ENCODE measurements at regions not wholly inside any gene's neighbourhood (a gene's known extent, or its start where the extent isn't known, plus 50 kb on each side); places are given as distances from the start of the nearest gene placed in this dataset.

DNA sequence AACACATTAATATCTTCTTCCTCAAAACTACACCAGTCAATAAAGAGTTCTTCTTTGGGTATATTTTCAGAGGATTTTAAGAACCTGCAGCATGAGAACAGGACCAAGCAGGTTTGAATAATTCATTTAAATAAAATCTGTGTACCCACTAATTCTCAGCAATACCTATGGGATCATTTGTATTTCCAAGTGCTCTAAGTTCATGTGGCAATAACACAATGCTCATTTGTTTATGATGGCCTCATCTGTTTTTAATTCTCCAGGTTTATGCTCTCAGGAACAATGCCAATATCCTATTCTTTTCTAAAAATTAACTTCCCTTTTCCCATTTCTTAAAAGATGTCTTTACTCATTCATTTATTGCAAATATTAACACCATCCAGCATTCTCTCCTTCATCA is 264.7 kb downstream of the METTL4 start:
- H3K4me3 ChIP-seq (ENCODE audit: low read depth in 1 of 2, low read length in 1 of 2) = no peak overlapping the region
- no peaks in the 10 kb centered on the region for H3K36me3 ChIP-seq
- no peaks in the 10 kb centered on the region for H3K4me1 ChIP-seq (ENCODE audit: control insufficient read depth in 1 of 2, insufficient read depth in 1 of 2, low read depth in 1 of 2, low read length in 1 of 2)
- no peak overlapping the region for H3K27ac ChIP-seq
- no peaks in the 10 kb centered on the region for H3K9me3 ChIP-seq
- TF ChIP-seq, protein P1, sequence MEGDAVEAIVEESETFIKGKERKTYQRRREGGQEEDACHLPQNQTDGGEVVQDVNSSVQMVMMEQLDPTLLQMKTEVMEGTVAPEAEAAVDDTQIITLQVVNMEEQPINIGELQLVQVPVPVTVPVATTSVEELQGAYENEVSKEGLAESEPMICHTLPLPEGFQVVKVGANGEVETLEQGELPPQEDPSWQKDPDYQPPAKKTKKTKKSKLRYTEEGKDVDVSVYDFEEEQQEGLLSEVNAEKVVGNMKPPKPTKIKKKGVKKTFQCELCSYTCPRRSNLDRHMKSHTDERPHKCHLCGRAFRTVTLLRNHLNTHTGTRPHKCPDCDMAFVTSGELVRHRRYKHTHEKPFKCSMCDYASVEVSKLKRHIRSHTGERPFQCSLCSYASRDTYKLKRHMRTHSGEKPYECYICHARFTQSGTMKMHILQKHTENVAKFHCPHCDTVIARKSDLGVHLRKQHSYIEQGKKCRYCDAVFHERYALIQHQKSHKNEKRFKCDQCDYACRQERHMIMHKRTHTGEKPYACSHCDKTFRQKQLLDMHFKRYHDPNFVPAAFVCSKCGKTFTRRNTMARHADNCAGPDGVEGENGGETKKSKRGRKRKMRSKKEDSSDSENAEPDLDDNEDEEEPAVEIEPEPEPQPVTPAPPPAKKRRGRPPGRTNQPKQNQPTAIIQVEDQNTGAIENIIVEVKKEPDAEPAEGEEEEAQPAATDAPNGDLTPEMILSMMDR (IDR thresholded peaks at IDR 0.05) = no peak
- H3K27me3 ChIP-seq = peaks cover 28% of the 10 kb centered on the region

DNA sequence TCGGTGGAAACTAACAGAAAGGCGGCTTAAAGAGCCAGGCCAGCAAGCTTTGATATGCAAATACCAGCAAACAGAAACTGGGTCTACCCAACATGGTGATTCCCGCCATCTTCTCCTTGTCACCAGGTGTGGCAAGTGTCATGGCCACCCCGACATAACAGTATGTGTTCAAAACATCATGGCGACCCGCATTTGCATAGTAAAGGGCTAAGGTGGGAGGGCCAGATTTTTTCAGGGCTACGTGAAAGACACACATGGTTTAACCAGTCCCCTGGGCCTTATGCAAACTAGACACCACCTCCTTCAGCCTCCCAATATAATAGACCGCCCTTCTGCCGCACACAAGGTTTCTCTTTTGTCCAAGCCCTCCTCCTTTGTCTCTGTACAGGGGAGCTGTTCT is 260.4 kb downstream of the METTL4 start:
- Histone ChIP-seq H3K36me3 (no peaks in the 10 kb centered on the region), H3K27me3 (peaks cover 15% of the 10 kb centered on the region), H3K4me3 (ENCODE audit: low read depth in 1 of 2, low read length in 1 of 2) (no peak overlapping the region), H3K9me3 (no peaks in the 10 kb centered on the region), H3K4me1 (ENCODE audit: control insufficient read depth in 1 of 2, insufficient read depth in 1 of 2, low read depth in 1 of 2, low read length in 1 of 2) (no peaks in the 10 kb centered on the region), H3K27ac (no peak overlapping the region)
- TF ChIP-seq, protein P1 (IDR thresholded peaks at IDR 0.05) = no peak

DNA sequence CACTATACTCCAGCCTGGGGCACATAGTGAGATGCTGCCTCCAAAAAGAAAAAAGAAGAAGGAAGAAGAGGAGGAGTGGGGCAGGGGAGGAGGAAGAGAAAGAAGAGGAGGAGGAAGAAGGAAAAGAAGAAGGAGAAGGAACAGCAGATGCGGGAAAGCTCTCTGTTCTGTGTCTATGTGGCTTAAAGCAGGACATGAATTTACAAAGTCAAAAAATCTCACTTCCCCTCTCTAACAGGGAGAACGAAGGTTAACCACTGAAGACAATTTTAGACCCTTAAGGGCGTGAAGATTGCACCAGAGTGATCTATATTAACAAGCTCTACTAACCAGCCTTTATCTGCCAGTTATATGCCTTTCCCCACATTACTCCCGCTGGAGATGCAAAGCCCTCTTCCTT is 258.9 kb downstream of the METTL4 start:
- no peaks in the 10 kb centered on the region for H3K36me3 ChIP-seq
- no peak overlapping the region for H3K4me3 ChIP-seq (ENCODE audit: low read depth in 1 of 2, low read length in 1 of 2)
- H3K4me1 ChIP-seq (ENCODE audit: control insufficient read depth in 1 of 2, insufficient read depth in 1 of 2, low read depth in 1 of 2, low read length in 1 of 2) = no peaks in the 10 kb centered on the region
- no peak overlapping the region for H3K27ac ChIP-seq
- no peaks in the 10 kb centered on the region for H3K9me3 ChIP-seq
- peaks cover 11% of the 10 kb centered on the region for H3K27me3 ChIP-seq
- TF ChIP-seq, protein P1 (IDR thresholded peaks at IDR 0.05) = no peak

DNA sequence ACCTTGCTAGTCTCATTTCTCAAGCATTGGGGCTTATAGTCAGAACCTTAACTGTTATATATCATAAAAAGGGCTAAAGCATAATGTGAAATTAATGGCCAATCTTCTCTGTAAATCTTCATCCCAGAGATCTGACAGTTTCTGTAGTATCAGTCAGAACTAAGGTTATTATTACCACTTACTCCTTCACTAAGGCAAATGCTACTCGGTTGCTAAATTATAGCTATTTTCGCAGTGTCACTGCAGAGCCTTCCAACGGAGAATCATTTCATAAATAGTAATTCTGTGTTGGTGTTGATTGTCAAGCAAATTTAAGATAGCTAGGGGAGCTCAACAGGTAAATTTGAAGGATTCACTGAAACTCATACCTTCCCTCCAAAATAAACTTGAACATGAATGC is 258.0 kb downstream of the METTL4 start:
- TF ChIP-seq, protein P1 (IDR thresholded peaks at IDR 0.05) = no peak
- no peak overlapping the region for H3K4me3 ChIP-seq (ENCODE audit: low read depth in 1 of 2, low read length in 1 of 2)

DNA sequence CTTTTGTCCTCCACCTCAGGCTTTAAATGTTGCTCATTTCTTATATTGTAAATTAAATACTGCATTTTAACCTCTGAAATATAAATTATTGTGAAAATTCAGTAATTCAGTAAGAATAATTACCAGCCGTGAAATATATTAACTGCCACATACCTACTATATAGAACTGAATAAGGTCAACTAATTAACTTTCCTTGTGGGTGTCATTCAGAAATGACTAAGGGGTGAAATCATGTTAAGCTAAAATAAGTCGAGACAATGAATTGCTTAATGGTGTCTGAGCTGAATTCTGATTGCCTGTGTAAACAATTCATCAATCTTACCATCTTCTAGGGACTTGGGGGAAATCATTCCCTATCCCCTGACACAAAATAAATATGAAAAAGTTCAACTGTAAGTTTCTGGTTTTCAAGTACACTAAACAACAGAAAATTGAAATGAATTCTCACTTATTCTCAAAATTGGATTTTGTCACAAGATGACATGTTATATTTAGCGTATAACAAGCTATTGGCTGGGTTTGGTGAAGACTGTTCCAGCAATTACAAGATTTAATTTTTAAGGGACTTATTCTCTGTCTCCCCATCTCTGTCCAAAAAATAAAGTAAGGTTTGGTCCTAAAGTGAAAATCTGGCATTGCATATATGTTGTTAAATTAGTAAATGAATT is 255.1 kb downstream of the METTL4 start:
- no peak overlapping the region for H3K4me3 ChIP-seq (ENCODE audit: low read depth in 1 of 2, low read length in 1 of 2)
- TF ChIP-seq, protein P1 (IDR thresholded peaks at IDR 0.05) = no peak
- no peaks in the 10 kb centered on the region for H3K36me3 ChIP-seq
- no peaks in the 10 kb centered on the region for H3K4me1 ChIP-seq (ENCODE audit: control insufficient read depth in 1 of 2, insufficient read depth in 1 of 2, low read depth in 1 of 2, low read length in 1 of 2)
- no peak overlapping the region for H3K27ac ChIP-seq
- H3K9me3 ChIP-seq = no peaks in the 10 kb centered on the region
- H3K27me3 ChIP-seq = peaks cover 11% of the 10 kb centered on the region

More for the DNA sequence above, 258.0 kb downstream of the METTL4 start:
- no peak overlapping the region for H3K27ac ChIP-seq
- H3K27me3 ChIP-seq = peaks cover 11% of the 10 kb centered on the region
- no peaks in the 10 kb centered on the region for H3K4me1 ChIP-seq (ENCODE audit: control insufficient read depth in 1 of 2, insufficient read depth in 1 of 2, low read depth in 1 of 2, low read length in 1 of 2)
- no peaks in the 10 kb centered on the region for H3K36me3 ChIP-seq
- H3K9me3 ChIP-seq = no peaks in the 10 kb centered on the region
